Stimulated activated CD8-positive, alpha-beta memory T cell treated with anti-CD3 and anti-CD28 coated beads, Interleukin-12 subunit alpha, Interleukin-12 subunit beta, amount 100 ng/mL, for 4 hours (primary cell): ENCODE measurements at regions not wholly inside any gene's neighbourhood (a gene's known extent, or its start where the extent isn't known, plus 50 kb on each side); places are given as distances from the start of the nearest gene placed in this dataset.

Source experiments
- DNase-seq: peaks from one replicate; pipeline ENCODE4 v3.0.0-alpha.2; 2020; ENCODE audit warnings: low read depth

- no peak for DNase-seq
Observed at GRCh38 chr2:240227538-240228428, 87.3 kb upstream of the OTOS start.

- no peak for DNase-seq
Observed at GRCh38 chr2:240229005-240229404, 88.5 kb upstream of the OTOS start.

- DNase-seq: no peak
Observed at GRCh38 chr2:240229603-240230235, 89.3 kb upstream of the OTOS start.

GRCh38 chr2:240230291-240230931 is 90.0 kb upstream of the OTOS start:
- DNase-seq: no peak

GRCh38 chr2:240231838-240232244 is 91.4 kb upstream of the OTOS start:
- DNase-seq: no peak

- no peak for DNase-seq
Observed at GRCh38 chr2:240232264-240232915, 91.9 kb upstream of the OTOS start.

GRCh38 chr2:240232961-240233884 is 92.8 kb upstream of the OTOS start:
- peak; percentile 27 for DNase-seq

GRCh38 chr2:240233885-240234502 is 93.5 kb upstream of the OTOS start:
- DNase-seq: no peak

- DNase-seq: no peak
Observed at GRCh38 chr2:240234503-240234951, 94.1 kb upstream of the OTOS start.

GRCh38 chr2:240235149-240235803 is 94.8 kb upstream of the OTOS start:
- DNase-seq: no peak

GRCh38 chr2:240235811-240236210 is 95.4 kb upstream of the OTOS start:
- DNase-seq: no peak

- no peak for DNase-seq
Observed at GRCh38 chr2:240236217-240237111, 96.0 kb upstream of the OTOS start.

- no peak for DNase-seq
Observed at GRCh38 chr2:240237609-240238174, 97.2 kb upstream of the OTOS start.

- no peak for DNase-seq
Observed at GRCh38 chr2:240238201-240238600, 97.7 kb upstream of the OTOS start.

GRCh38 chr2:240238786-240239185 is 98.3 kb upstream of the OTOS start:
- no peak for DNase-seq

- no peak for DNase-seq
Observed at GRCh38 chr2:240239325-240239724, 98.9 kb upstream of the OTOS start.

GRCh38 chr2:240240017-240240734 is 99.7 kb upstream of the OTOS start:
- DNase-seq: no peak

- no peak for DNase-seq
Observed at GRCh38 chr2:240240781-240241180, 100.3 kb upstream of the OTOS start.
